Left renal cortex interstitium (tissue), 4 donors: ENCODE measurements at regions not wholly inside any gene's neighbourhood (a gene's known extent, or its start where the extent isn't known, plus 50 kb on each side); places are given as distances from the start of the nearest gene placed in this dataset.

Experiments
- DNase-seq, 4 donors: peaks; one replicate each; pipeline ENCODE4 v3.0.0-alpha.2; 2013; ENCODE audit warnings: low read depth in 4 of 4, low spot score in 2 of 4, missing footprints in 1 of 4

DNA sequence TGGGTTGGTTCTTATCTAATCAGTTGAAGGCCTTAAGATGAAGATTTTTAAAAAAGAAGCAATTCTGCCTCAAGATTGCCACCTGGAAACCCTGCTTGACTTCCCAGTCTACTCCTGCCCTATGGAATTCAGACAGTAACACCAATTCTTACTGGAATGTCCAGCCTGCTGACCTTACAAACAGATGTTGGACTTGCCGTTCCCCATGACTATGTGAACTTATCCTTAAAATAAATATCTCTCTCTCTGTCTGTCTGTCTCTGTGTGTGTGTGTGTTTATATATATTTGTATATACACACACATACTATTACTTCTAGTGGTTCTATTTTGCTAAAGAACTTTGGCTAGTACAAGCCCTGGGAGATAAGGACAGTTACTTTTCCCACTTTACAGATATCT is 675.3 kb downstream of the SLC4A3 start:
- no peak for DNase-seq

DNA sequence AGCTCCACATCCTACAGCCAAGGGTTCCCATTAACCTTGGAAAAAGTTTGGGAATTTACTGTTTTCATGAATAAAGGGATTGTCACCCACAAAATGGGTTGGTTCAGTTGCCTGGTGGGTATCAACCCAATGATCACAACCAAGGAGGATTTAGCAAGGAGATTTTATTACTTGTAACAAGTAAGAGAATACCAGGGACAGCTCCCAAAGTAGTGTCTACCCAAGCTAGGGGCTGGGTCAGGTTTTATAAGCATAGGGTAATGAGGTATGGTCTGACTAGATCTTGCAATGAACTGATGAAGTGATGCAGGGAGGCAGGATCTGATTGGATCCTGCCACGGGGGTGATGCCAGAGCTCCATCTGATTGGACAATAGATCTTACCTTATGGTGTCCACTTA is 681.8 kb downstream of the SLC4A3 start:
- DNase-seq, result no peak

DNA sequence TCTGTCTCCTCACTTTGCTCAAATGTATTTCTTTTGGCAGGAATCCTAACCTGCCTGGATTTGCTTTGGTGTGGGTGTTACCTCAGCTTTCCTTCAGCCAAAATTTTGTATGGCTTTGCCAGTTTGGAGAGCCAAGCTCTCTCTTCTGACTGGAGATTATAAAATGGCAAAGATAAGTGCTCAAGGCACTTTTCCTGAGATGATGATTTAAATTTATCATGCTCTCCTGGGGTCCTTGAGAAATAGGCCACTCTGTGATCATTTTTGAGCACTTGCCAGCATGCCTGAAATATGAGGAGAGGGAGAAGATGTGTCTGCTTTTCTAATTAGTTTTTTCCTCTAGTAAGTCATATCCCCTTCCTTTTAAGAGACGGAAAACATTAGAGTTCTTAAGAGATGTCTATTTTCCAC is 683.0 kb downstream of the SLC4A3 start:
- DNase-seq, result no peak

DNA sequence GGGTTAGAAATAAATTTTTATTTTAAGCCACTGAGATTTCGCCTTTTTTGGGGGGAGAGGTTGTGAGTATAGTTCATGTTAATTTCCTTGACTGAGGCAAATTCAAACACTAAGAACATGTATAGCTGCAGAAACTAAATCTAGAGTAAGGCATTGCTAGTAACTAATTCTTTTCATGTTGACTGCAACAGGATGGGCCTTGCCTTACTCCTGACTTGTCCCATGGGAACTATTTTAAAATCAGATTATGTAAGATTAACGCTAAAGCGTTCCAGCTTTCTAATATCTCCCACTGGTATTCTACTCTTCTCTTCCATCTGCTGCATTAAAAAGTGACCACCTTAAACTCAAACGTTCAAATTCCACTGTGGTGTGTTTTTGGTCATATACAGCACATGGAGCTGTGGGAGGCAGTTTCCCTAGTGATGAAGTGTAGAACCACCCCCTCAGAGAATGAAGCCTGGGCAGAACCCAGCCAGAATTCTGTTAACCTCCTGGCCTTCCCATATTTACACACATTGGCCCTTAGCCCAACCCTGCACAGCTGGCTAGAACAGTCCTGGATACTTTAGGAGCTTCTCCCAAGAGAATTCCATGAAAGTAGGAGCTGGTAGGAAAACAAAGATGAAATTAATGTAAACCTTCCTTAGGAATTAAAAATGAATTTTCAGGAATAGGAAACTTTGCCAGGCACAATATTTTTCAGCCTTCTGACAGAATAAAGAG is 687.8 kb downstream of the SLC4A3 start:
- DNase-seq, result peak; percentile 32 to 63 (median 54)

DNA sequence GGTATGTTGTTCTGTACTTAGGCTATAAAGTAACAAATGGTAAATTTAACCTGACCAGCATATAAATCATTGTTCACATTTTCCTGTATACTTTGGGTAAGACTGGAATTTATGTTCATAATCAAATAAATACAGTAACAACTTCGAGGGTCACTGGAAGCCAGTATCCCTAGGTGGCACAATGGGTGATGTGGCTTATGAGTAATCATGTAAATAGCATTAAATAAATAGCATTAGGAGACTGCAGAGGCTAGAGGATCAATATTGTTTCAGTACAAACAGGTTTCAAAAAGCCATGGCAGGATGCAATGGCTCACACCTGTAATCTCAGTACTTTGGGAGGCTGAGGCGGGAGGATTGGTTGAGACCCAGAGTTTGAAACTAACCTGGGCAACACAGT is 690.6 kb downstream of the SLC4A3 start:
- no peak for DNase-seq

DNA sequence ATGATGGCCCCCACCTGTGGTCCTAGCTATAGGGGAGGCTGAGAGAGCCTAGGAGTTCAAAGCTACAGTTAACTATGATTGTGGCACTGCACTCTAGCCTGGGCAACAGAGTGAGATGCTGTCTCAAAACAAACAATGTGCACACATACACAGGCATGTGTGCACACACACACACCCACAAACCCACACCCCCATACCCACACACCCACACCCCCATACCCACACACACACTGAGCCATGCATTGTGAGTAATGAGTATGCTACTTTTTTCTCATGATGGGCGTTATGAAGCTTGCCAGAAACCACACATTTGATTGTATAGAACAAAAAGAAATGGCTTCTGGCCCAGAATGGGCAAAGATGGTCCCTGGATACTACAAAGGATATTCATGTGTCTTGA is 691.1 kb downstream of the SLC4A3 start:
- DNase-seq, result no peak

DNA sequence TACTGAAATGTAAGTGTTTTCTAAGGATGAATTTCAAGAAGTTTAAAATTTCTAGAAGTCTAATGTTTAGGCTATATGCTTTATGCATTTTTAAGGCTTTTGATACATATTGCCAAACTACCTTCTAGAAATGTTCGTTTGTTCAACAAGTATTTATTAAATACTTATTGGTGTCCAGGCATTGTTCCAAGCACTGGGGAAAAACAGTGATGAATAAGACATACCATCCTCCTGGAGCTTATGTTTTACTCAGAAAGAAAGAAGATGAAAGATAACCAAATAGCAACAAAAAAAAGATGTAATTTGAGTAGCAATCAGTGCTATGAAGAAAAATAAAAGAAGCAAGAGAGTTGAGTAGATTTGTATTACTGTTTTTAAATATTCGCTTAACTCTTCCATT is 692.9 kb downstream of the SLC4A3 start:
- DNase-seq, result no peak

DNA sequence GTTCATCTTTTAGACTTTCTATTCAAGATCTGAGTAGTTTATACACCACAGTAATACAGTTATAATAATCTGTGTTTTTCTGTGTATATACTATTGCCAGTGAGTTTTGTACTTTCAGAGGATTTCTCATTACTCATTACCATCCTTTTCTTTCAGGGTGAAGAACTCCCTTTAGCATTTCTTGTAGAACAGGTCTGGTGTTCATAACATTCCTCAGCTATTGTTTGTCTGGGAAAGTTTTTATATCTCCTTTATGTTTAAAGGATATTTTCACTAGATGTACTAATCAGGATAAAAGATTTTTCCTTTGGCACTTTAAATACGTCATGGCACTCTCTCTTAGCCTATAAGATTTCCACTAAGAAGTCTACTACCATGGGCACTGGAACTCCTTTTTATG is 705.5 kb downstream of the SLC4A3 start:
- no peak for DNase-seq

DNA sequence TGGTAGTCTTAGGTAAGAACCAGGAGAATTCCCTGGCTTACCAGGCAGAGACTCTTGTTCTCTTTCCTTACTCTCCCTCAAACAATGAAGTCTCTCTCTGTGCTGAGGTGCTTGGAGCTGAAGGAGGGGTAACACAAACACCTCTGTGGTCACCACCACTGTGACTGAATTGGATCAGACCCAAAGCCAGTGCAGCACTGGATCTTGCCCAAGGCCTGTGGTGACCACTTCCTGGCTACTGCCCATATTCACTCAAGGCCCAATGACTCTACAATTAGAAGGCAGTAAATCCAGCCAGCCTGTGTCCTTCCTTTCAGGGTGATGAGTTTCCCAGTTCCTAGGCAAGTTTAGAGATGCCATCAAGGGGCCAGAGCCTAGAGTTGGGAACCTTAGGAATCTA is 706.8 kb downstream of the SLC4A3 start:
- DNase-seq, result no peak

DNA sequence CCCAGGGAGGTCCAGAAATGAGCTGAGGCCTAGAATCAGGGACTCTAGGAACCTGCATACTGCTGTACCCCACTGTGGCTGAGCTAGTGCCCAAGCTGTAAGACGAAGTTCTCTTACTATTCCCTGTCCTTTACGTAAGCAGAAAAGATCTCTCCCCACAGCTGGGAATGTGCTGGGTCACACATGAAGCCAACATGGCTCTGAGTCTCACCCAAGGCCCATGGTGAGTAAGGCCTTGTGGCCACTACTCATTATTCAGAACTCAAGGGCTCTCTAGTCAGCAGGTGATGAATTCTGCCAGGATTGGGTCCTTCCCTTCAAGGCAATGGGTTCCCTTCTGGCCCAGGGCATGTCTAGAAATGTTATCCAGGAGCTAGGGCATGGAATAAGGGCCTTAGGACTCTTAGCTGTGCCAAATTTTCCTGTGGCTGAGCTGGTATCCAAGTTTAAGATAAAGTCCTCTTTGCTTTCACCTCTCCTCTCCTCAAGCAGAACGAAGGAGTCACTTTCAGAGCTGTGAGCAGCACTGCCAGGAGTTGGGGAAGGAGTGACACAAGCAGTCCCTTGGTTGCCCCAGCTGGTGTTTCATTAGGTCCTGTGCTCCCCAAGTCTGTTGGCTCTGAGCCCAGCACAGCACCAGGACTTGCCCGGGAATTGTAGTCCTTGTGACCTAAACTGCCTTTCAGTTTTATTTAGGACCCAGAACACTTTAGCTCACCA is 707.6 kb downstream of the SLC4A3 start:
- no peak for DNase-seq

DNA sequence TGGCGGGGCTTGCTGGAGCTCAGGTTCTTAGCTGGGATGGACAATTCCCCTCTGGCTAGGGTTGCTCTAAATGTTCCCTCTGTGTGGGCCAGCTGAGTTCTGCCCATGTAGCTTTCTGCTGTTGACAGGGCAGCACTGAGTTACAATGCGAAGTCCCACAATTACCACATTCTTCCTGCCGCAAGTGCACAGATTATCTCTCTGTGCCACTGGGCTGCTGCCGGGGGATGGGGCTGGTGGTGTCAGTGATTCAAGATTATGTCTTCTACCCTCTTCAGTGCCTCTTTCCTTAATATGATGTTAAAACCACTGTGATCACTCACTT is 708.1 kb downstream of the SLC4A3 start:
- no peak for DNase-seq

DNA sequence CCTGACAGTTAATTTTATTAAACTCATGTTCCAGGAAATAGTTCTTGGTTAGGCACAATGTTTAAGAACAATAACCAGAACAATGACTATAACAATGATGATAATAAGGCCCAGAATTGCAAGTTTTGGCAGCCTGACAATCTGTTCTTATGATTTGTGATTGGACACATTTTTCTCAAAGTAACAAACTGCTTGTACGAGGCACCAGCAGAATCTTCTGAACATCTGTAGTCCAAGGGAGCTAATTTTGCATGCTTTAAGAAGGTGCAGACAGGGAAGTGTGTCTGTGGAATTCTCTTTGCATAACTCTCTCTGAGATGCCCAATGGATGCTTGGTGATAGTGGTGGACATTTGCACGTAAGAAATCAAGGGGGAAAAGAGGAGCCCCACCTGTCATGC is 709.3 kb downstream of the SLC4A3 start:
- DNase-seq, result no peak

DNA sequence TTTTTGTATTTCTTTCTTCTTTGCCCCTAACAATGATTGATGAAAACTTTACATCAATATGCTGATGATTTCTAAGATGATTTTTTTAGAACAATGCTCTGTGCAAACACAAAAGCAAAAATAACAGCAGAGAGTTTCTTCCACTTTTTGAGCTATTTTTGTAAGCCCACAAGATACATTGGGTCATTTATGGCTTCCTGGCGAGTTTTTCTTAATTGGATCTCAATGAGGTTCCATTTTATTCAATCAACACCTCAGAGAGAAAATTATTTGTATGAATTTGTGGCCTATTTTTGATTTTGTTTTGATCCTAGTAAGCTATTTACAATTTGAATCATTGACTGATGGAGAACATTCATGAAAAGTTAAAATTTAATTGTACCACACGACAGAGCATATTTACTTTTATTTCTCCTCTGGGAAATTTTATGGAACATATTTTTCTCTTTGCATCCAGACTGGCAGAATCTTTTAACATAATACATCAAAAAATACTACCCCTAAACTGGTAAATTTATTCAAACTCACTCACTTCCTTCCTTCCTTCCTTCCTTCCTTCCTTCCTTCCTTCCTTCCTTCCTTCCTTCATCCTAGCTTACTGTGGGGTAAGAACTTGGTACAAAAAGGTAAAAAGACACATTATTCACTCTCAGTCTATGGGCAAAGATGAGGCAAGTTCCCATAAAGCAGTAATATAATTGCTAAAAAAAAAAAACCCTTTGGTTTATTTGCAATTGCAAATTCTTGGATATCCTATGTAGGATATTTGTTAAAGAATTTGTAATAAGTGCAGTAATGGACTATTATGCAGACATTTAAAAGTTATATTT is 710.4 kb downstream of the SLC4A3 start:
- no peak for DNase-seq

DNA sequence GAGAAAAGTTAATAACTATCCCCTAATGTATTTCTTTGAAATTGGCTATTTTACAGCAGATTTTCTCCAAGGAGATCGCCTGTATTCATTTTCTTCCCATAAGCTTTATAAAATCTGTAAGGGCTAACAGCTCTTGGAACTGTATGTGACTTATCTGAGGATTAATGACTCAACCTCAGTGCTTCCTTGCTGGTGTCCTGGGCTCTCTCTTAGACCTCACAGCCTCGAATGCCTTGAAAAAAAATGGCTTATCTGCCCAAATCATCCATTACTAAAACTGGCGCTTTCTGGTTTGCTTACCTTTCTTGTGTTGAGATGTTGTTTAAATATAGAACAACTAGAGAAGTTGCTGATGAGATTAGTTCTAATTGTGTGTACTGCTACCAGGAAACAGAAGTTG is 713.6 kb downstream of the SLC4A3 start:
- DNase-seq, result no peak

DNA sequence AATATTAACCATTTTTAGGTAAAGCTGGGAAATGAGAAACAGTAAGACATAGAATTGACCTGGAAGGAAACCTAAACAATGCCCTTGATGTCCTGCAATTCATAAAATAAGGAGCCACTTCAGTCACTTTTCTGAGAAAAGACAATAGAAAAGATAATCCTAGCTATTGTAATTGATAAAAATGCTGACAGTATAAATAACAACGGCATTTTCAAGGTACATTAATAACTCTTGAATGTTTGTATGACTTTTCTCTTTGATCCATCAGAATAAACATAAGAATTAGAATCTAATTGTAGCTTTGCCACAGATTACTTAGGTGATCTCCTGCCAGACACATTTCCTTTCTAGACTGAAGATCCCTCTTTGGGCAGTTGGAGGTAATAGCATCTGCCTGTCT is 719.5 kb downstream of the SLC4A3 start:
- no peak for DNase-seq

DNA sequence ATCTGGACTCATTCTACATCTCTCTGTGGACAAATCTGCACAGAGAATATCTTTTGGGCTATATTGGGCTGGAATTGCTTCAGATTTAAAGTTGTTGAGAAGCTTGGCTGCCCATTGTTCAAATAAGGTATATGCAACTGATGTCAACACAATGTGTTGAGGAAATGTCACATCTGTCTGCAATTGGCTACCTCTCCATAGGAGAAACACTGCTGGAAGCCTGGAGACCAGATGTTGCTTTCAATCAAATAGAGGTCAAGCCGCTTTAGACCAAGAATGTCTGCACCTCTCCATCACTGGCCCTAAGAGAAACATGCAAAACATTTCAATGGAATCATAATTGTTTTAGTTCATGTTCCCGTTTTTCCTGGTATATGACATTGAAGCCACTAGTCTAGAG is 720.2 kb downstream of the SLC4A3 start:
- no peak for DNase-seq

DNA sequence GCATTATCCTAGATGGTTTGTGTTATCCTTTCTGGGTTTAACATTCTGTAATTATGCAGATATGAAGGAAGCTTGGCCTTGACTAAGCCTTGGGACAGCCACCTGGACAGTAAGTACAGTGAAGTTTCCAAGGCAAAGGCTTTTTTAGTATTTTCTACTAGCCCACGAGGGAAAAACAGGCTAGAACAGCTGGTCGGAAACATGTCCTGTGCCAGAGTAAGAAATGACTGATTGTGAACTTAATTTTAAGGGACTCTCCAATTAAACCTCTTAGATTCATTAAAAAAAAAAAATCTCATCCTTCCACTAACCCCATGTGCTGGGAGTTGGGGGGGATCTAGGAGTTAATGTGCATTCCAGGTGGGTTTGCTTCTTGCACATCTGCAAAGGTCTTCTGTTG is 720.8 kb downstream of the SLC4A3 start:
- no peak for DNase-seq

DNA sequence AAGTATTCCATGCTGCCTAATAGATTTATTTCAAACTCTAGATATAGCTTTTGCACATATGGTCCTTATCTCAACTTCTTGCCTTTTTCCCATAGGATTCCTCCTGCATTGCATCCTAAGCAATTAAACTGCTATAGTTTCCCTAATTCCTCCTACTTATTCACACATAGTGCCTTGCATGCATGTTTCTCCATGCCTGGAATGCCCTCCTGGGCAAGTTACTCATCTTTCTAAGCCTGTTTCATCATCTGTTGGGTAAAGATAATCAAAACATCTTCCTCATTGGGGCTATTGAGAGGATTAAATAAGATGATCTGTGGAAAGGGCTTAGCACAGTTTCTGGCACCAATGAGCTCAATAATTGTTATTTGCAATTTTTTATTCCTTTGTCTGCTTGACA is 726.5 kb downstream of the SLC4A3 start:
- no peak for DNase-seq

DNA sequence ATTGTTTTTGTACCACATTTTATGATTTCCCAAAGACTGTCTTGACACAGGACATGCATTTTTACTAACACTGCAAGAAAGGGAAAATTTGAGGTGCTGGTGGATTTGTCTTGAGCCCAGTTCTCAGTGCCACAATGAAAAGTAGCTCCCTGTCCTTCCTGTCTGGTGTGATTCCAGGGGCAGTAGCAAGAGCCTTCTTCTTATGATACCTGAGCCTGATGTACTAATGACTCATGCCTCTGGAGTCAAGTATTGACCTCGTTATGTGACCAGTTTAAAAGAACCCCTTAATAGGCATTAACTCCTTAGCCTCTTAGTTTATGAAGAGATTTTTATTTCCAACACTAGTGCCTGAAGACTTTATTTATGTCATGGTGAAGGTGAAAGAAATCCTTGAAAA is 728.6 kb downstream of the SLC4A3 start:
- no peak for DNase-seq

DNA sequence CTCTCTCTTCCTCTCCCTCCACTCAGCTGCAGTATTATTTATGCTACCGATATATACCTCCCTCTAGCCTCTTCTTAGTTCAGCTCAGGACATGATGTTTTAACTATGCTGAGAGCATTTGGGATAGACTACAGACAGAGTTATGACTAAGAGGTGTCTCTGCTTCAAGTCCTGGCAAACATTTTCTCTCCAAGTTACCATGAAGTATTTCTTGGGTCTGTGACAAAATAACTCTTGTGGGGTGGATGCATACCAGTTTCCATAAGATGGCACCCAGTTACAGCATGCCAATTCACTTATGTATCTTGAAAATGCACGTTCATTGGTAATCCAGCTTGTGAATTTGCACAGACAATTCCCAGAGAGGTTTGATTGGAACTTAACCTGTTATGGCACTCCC is 737.6 kb downstream of the SLC4A3 start:
- DNase-seq, result no peak

DNA sequence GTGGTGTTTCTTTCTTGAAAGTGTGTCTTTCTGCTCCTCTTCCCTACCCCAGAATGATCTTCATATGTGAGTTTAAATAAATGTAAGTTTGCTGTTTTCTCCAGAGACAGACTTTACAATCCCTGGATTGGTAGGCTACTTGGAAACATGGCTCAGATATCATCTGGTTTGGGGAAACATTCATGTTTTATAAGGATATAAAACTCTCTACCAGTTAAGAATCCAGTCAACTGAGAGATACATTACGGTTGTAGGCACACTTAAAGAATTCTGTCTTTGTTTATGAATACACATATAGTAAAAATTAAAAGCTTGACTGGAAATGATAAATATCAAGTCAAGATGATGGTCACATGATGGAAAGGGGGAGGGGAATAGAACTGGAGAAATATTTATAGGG is 739.3 kb downstream of the SLC4A3 start:
- no peak for DNase-seq

DNA sequence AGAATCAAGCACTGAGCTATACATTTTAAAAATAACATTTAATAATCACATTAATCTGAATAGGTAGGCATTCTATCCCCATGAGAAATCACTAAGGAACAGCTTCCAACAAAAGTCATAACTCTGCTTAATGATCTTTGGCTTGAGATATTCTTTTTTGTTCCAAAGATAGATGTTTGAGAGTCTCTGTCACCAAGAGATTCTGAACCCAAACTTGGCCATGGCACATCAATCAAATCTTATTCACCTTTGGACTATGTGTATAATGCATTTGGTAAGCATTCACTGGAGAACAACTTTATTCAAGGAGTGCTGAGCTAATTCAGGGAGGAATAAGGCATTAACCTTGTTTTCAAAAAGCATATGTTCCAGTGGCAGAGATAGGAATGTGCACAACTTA is 743.3 kb downstream of the SLC4A3 start:
- no peak for DNase-seq
